Left kidney (tissue), 1 donor: ENCODE measurements at regions not wholly inside any gene's neighbourhood (a gene's known extent, or its start where the extent isn't known, plus 50 kb on each side); places are given as distances from the start of the nearest gene placed in this dataset.
"Not testable (repeated sequence)": the region's sequence is repeated elsewhere in the genome, so short reads cannot be mapped to it uniquely, and the experiment has no call there.

Source experiments
- DNase-seq: peaks from one replicate; pipeline ENCODE4 v3.0.0-alpha.2; 2013

GRCh38 chr6:4677011-4677750, 99.0 kb upstream of the CDYL start:
- DNase-seq = no peak

GRCh38 chr6:4676016-4676415, 100.2 kb upstream of the CDYL start:
- no peak for DNase-seq

- no peak for DNase-seq
These were observed 101.1 kb upstream of the CDYL start for GRCh38 chr6:4675121-4675520.

GRCh38 chr6:4673861-4674260, 102.3 kb upstream of the CDYL start:
- no peak for DNase-seq

GRCh38 chr6:4672772-4673171, 103.4 kb upstream of the CDYL start:
- DNase-seq = no peak

GRCh38 chr6:4671587-4672115, 104.6 kb upstream of the CDYL start:
- no peak for DNase-seq

GRCh38 chr6:4670824-4671409, 105.3 kb upstream of the CDYL start:
- DNase-seq = no peak

GRCh38 chr6:4670290-4670689, 105.9 kb upstream of the CDYL start:
- DNase-seq = no peak

GRCh38 chr6:4668271-4669179, 107.7 kb upstream of the CDYL start:
- no peak for DNase-seq

- no peak for DNase-seq
These were observed 108.6 kb upstream of the CDYL start for GRCh38 chr6:4667591-4667990.

- DNase-seq = no peak
These were observed 109.2 kb upstream of the CDYL start for GRCh38 chr6:4666886-4667513.

- no peak for DNase-seq
These were observed 110.5 kb upstream of the CDYL start for GRCh38 chr6:4665489-4666417.

GRCh38 chr6:4664911-4665310, 111.3 kb upstream of the CDYL start:
- no peak for DNase-seq

GRCh38 chr6:4664117-4664626, 112.0 kb upstream of the CDYL start:
- no peak for DNase-seq

GRCh38 chr6:4662886-4663285, 113.3 kb upstream of the CDYL start:
- DNase-seq = no peak

- no peak for DNase-seq
These were observed 114.8 kb upstream of the CDYL start for GRCh38 chr6:4661391-4661790.

- DNase-seq = no peak
These were observed 115.6 kb upstream of the CDYL start for GRCh38 chr6:4660377-4661321.

GRCh38 chr6:4659719-4660118, 116.5 kb upstream of the CDYL start:
- DNase-seq = not testable (repeated sequence)

- no peak for DNase-seq
These were observed 117.7 kb upstream of the CDYL start for GRCh38 chr6:4658486-4658885.

GRCh38 chr6:4656106-4656505, 120.1 kb upstream of the CDYL start:
- DNase-seq = no peak
